ENCODE measurements at regions not wholly inside any gene's neighbourhood (a gene's known extent, or its start where the extent isn't known, plus 50 kb on each side); places are given as distances from the start of the nearest gene placed in this dataset.

- TF ChIP-seq, protein P1, sequence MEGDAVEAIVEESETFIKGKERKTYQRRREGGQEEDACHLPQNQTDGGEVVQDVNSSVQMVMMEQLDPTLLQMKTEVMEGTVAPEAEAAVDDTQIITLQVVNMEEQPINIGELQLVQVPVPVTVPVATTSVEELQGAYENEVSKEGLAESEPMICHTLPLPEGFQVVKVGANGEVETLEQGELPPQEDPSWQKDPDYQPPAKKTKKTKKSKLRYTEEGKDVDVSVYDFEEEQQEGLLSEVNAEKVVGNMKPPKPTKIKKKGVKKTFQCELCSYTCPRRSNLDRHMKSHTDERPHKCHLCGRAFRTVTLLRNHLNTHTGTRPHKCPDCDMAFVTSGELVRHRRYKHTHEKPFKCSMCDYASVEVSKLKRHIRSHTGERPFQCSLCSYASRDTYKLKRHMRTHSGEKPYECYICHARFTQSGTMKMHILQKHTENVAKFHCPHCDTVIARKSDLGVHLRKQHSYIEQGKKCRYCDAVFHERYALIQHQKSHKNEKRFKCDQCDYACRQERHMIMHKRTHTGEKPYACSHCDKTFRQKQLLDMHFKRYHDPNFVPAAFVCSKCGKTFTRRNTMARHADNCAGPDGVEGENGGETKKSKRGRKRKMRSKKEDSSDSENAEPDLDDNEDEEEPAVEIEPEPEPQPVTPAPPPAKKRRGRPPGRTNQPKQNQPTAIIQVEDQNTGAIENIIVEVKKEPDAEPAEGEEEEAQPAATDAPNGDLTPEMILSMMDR (conservative IDR thresholded peaks at IDR 0.05; ENCODE audit: low read length): no peak
- TF ChIP-seq EZH2phosphoT487 (IDR thresholded peaks at IDR 0.05; ENCODE audit: borderline replicate concordance): no peak
These were observed 248.9 kb downstream of the MYCN start for GRCh38 chr2:16189029-16189835.
